Astrocyte of the cerebellum (primary cell): ENCODE measurements at regions not wholly inside any gene's neighbourhood (a gene's known extent, or its start where the extent isn't known, plus 50 kb on each side); places are given as distances from the start of the nearest gene placed in this dataset.

Experiments
- DNase-seq: peaks from one replicate; pipeline ENCODE4 v3.0.0-alpha.2; 2011; ENCODE audit warnings: low read depth
- H3K4me3 ChIP-seq: 2 replicates; pipeline ENCODE4 v1.5.1; 2011; ENCODE audit warnings: mild to moderate bottlenecking, low read depth, low read length, moderate library complexity
- in situ Hi-C: cut with HindIII; loops from 2 replicates; pipeline ENCODE4 v1.10.0; 2017; ENCODE audit warnings: low sequenced_read_pairs
- TF ChIP-seq, protein P1 (sequence below): IDR thresholded peaks from 2 replicates; pipeline ENCODE4 v1.5.1; 2012; ENCODE audit warnings: low read length, low read depth, moderate library complexity, mild to moderate bottlenecking; ENCODE audit errors: missing control alignments

DNA sequence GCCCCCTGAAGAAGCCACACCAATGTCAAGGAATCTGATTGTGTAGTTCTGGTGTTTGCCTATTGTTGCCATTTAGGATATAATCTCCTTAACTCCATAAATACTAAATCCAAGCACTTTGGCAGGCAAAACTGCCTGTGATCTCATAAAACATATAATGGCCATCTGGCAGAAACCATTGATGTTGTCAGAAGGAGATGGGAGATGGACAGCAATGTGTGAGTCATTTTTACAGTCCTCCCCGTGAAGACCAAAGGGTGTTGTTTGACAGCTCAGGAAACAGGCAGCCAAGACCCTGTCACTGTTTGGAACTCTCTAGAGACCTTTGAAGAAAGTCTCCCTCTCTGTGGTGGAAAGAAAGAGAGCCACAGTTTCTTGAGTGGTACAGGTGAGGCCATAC is 454.1 kb downstream of the HS3ST3B1 start:
- in situ Hi-C loops = no loop called here
- TF ChIP-seq, protein P1, sequence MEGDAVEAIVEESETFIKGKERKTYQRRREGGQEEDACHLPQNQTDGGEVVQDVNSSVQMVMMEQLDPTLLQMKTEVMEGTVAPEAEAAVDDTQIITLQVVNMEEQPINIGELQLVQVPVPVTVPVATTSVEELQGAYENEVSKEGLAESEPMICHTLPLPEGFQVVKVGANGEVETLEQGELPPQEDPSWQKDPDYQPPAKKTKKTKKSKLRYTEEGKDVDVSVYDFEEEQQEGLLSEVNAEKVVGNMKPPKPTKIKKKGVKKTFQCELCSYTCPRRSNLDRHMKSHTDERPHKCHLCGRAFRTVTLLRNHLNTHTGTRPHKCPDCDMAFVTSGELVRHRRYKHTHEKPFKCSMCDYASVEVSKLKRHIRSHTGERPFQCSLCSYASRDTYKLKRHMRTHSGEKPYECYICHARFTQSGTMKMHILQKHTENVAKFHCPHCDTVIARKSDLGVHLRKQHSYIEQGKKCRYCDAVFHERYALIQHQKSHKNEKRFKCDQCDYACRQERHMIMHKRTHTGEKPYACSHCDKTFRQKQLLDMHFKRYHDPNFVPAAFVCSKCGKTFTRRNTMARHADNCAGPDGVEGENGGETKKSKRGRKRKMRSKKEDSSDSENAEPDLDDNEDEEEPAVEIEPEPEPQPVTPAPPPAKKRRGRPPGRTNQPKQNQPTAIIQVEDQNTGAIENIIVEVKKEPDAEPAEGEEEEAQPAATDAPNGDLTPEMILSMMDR = no peak
- H3K4me3 ChIP-seq = no peak overlapping the region
- DNase-seq = no peak

DNA sequence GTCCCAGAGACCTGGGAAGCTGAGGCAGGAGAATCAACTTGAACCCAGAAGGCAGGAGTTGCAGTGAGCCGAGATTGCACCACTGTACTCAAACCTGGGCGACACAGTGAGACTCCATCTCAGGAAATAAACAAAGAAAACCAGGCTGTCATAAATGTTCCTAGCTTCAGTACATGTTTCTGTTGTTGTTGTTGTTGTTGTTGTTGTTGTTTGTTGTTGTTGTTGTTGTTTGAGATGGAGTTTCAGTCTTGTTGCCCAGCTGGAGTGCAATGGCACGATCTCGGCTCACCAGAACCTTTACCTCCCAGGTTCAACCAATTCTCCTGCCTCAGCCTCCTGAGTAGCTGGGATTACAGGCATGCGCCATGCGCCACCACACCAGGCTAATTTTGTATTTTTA is 452.5 kb downstream of the HS3ST3B1 start:
- in situ Hi-C loops = no loop called here
- TF ChIP-seq, protein P1 = no peak
- no peak for DNase-seq
- H3K4me3 ChIP-seq = no peak overlapping the region

DNA sequence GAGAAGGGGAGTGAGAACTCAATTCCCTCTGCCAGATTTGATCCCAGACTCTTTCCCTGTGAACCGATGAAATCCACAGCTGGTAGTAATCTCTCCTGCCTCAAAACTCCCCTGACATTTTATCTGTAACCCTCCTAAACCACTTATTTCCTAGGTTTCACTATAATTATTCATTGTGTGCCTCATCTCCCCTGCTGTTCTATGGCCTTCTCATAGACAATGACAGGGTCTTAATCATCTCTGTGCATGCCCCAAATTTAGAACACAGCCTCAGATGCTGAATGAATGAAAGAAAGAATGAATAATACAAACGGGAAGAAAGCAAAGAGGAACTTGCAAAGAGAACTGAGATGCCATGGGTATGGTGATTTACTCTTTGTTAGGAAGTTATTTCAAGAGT is 451.1 kb downstream of the HS3ST3B1 start:
- in situ Hi-C loops = no loop called here
- TF ChIP-seq, protein P1 = no peak
- H3K4me3 ChIP-seq = no peak overlapping the region
- DNase-seq = no peak

DNA sequence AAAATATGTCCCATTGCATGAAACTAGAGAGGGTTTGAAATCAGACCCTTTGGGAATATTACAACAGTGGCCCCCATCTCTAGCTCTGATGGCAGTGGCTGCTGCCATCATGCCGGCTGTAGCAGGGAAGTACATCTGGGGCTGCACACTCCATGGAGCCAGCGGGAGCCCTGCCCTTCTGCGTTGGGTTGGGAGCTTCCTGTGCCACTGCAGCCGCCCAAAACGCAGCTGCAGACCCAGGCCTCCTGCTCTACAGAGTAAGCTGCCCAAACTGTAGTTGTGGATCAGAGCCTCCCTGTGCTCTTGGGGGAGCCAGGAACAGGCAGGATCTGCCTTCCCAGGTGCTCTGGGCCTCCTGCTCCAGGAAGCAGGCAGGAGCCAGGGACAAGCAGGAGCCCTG is 450.0 kb downstream of the HS3ST3B1 start:
- in situ Hi-C loops = no loop called here
- DNase-seq = no peak
- H3K4me3 ChIP-seq = no peak overlapping the region
- TF ChIP-seq, protein P1 = no peak

DNA sequence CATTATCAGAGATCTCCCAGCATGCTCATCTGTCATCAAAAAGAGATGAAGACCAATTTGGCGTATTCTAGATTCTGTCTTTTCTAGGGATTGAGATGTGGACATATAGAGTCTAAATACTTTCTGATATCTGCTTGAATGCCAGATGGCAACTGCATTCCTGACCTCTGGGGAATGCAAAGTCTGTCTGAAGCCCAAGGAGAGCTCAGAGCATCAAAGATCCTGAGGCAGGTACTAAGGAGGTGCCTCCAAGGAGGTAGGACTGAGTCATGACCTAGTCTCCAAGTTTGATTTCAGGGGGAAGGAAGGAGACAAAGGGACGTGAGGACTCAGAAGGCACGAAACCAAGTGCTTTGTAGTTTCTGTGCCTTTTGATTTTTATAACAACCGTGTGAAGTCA is 448.4 kb downstream of the HS3ST3B1 start:
- in situ Hi-C loops = no loop called here
- H3K4me3 ChIP-seq = no peak overlapping the region
- no peak for DNase-seq
- TF ChIP-seq, protein P1 = no peak

DNA sequence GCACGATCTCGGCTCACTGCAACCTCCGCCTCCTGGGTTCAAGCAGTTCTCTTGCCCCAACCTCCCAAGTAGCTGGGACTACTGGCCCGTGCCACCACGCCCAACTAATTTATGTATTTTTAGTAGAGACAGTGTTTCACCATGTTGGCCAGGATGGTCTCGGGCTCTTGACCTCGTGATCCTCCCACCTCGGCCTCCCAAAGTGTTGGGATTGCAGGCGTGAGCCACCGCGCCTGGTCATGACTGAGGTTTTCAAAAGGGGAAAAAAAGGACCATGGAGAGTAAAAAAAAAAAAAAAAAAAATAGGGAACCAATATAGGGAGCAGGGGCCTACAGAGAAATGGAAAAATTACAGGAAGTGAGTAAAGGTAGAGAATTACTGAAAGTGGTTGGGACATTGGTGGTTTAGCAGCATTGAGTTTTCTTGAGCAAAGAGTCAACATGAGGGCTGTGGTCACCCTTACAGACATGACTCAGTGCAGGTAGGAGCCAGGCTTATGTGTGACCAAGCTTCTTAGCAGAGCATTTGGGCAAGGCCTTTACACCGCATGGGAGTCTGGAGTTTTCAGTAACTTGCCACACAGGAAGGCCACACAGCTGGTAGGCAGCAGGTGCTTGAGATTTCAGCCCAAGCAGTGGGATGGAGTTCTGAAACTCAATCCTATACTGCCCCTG is 447.3 kb downstream of the HS3ST3B1 start:
- H3K4me3 ChIP-seq = no peak overlapping the region
- in situ Hi-C loops = no loop called here
- DNase-seq = no peak
- TF ChIP-seq, protein P1 = no peak

DNA sequence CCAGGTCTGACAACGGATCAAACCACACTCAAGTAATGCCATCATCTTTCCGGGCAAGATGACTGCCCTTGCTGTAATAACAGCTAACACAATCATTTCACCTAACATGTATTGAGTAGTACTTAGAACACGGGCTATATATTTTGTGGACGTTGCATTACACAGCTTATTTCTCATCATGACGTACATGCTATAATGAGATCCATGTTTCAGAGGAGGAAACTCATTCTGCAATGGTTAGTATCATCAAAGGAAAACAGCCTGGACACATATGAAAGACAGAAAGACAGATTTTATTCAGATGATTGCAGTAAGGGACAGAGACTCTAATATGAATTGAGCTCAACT is 446.7 kb downstream of the HS3ST3B1 start:
- in situ Hi-C loops = no loop called here
- no peak for DNase-seq
- TF ChIP-seq, protein P1 = no peak
- H3K4me3 ChIP-seq = no peak overlapping the region
